ENCODE measurements at regions not wholly inside any gene's neighbourhood (a gene's known extent, or its start where the extent isn't known, plus 50 kb on each side); places are given as distances from the start of the nearest gene placed in this dataset.
"Not testable (repeated sequence)": the region's sequence is repeated elsewhere in the genome, so short reads cannot be mapped to it uniquely, and the experiment has no call there.

DNA sequence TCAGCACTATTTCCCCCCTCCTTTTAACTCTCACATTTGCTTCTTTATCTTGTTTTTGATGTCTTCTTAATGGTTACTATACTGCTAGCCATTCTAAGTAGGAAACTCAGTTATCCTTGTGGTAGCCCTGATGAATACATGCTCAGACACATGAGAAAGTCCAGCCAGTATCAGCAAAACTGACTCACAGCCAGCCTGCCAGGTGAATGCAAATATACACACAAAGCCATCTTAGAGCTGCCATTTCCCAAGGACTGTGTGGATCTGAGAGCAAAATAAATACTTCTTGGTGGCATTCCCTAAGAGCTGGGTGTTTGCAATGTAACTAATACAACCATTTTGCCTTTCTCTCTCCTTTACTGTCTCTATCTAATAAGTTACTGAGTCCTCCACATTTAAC, 455.2 kb downstream of the CCER1 start:
- no peak for DNase-seq

DNA sequence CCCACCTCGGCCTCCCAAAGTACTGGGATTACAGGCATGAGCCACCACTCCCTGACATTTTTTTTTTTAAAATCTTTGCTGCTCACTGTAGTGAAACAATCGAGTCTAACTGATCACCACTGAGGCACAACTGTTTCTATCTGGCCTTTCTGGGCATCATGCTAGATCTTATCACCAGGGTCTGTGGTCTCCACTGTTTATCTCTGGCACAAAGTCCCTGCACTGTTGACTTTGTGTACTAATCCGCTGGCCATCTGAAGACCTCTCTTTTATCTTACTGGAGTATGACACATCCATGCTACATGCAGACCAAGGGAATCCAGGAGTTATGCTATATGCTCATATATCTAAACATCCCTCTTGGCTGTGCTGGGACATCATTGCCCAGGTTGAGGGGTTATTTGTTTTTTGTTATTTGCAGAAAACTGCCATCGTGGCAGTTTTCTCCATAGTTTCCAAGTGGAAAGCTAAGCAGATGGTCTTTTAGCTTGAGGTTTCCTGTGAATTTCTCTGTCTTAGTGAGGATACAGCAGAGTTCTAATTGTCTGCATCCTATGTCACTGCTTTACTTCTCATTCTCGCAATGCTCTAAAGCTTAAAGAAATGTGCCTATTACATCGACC, 456.9 kb downstream of the CCER1 start:
- DNase-seq, result no peak

DNA sequence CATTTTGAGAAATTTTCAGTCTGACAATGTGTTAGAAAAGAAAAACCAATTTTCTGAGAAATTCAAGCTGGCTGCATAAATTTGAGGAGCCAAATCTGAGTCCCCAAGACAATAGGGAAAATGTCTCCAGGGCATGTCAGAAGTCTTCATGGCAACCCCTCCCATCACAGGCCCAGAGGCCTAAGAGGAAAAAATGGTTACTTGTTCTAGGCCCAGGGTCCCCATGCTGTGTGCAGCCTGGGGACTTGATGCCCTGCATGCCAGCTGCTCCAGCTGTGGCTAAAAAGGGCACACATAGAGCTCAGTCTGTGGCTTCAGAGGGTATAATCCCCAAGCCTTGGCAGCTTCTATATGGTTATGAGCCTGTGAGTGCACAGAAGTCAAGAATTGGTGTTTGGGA, 464.6 kb downstream of the CCER1 start:
- no peak for DNase-seq

DNA sequence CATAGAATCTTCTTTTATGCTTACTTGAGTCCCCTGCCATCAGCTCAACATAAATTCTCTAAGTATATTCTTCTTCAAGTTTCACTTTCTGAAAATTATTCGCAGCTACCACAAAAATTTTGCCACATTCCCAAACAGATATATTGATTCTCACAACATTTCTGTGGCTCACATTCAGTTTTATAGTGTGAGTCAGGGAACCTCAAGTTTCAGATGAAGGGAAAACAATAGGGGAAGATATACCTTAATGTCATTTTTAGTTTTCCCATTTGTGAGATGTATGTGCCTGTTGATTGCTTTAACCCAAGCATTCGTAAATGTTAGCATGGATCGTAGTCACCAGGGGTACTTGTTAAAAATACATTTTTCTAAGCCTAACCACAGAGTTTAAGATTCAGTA, 465.8 kb downstream of the CCER1 start:
- no peak for DNase-seq

DNA sequence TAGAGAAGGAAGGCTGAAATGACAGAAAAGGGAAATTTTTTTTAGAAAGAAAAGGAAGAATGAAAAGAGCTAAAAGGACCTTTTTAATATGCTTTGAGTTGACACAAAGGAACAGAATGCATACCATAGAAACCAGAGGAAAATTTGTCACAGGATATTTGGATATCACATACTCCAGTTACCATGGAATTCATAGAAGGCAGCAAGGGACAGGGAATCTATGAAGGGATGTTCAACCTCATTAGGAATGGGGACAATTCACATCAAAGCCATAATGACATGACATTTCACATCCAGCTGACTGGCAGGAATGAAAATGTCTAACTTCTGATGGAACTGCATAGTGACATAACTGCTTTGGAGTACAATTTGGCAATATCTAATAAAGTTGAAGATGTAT, 469.4 kb downstream of the CCER1 start:
- DNase-seq, result no peak

DNA sequence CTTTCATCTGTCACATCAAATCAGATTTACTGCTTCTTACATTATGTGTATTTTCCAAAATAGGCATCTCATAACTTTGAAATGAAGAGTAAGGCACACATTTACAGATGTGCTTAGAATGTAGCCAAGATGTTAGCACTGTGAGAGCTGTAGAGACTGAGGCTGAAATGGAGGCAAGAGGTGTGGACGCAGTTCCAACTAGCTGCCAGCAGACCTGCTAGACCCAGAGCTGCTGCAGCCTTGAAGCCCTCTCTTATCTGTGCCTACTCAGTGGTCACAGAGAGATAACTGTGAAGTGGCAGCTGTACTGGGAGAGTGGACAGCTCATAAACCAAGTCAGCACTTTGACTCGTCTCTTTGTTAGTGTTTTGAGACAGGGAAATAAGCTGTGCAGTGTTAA, 470.9 kb downstream of the CCER1 start:
- DNase-seq, result no peak

DNA sequence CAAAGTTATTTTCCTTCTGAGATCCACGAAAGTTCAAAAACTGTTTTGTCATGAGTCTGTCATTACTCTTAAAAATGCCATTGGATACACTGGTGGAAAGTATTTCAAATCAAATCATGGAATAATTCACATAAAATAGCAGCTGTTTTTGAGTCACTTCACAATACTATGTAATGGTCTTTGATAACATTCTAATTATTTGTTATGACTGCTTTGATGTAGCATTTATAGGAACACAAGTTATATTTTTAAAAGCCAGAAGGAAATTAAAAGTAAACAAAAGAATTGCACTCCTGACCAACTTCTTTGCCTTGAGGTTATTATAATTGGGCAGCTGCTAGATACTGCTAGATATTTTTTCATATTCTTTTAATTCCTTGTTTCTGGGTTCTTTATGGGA, 473.2 kb downstream of the CCER1 start:
- DNase-seq, result no peak

DNA sequence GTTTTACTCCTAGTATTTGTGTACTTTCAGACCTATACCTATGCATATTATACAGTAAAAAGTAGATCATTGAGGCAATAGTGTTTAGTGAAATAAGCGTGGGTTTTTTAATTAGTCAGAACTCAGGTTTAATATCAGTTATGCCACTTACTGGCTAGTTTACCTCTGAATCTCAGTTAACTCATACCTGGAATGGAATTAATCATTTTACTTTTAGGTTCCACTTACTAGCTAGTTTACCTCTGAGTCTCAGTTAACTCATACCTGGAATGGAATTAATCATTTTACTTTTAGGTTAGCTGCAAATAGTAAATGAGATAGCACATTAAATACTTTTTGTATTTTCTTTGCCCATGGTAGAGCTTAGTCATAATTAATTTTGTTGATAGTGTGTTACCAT, 475.7 kb downstream of the CCER1 start:
- no peak for DNase-seq

DNA sequence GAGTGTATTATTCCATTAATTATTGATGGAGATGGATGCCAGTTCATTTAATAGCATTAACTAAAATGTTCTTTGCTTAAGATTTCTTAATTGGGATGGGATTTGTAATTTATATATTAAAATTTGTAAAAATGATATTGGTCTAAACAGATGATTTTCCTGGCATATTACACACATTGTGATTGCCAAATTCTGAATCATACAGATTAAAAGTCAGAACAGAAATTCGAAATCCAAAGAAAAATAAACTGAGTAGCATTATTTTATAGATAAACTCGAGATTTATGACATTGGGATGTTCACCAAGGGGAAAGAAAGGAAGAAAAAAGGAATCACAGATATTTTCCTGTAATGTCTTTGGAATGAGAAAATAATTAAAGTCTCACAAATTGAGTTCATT, 481.1 kb downstream of the CCER1 start:
- DNase-seq, result no peak

DNA sequence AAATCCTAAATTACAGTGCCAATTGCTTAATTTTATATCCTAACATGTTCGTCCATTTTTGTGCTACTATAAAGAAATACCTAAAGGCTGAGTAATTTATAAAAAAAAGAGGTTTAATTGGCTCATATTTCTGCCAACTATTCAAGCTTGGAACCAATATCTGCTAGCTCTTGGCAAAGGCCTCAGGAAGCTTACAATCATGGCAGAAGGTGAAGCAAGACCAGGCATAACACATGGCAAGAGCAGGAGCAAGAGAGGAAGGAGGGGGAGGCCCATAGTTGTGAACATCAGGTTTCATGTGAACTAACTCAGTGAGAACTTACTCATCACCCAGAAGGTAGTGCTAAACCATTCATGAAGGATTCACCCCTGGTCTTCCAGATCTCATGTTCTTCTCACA, 494.3 kb downstream of the CCER1 start:
- no peak for DNase-seq

DNA sequence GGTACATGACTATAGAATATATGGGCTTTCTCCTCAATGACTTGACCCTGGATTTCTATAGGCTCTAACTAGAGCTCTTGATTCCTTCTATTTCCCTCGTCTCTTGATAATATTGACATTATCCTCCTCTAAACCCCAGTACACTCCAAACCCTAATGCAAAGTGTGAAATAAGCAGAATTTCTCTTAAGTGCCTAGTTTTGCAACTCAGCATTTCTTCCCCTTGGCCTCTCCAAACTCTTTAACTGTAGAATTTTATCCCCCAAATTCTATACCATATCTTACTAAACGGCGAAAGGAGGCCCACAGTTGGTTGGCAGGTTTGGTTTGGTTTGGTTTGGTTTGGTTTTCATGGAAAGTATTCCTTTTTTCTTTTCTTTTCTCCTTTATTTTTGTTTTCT, 498.7 kb downstream of the CCER1 start:
- DNase-seq, result no peak

DNA sequence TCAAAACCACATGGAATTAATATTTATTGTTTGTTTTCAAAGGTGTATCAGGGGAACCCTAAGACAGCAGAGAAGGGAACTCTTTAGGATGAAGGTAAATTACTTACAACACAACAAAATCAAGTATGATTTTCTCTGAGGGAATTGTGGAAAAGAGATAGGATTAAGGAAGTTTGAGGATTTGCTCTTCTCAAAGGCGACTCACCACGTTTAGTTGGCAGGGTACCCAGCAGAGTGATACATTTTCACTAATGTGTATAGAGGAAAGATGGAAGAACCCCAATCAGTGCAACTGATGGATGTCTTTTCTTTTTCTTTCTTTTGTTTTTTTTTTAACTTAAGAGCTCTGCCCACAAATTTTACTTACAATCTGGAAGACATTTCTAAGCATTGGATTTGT, 499.2 kb downstream of the CCER1 start:
- no peak for DNase-seq

DNA sequence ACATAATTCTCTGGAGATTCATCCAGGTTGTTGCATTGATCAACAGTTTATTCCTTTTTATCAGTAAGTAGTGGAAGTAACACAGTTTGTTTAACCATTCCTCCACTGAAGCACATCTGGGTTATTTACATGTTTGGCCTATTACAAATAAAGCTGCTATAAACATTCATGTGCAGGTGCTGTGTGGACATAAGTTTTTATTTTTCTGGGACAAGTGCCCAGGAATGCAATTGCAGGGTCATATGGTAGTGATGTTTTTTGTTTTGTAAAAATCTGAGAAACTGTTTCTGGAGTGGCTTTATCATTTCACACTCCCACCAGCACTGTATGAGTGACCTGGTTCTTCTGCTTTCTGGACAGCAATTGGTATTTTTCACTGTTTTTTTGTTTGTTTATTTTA, 505.4 kb downstream of the CCER1 start:
- DNase-seq, result no peak

DNA sequence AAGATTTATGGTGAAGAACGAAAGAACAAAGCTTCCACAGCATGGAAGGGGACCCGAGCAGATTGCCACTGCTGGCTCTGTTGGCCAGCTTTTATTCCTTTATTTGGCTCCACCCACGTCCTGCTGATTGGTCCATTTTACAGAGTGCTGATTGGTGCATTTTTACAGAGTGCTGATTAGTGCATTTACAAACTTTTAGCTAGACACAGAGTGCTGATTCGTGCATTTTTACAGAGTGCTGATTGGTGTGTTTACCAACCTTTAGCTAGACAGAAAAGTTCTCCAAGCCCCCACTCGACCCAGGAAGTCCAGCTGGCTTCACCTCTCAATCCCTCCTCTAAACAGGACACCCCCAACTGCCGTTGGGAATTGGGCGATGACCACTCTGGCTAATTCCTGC, 511.5 kb downstream of the CCER1 start:
- DNase-seq, result not testable (repeated sequence)

DNA sequence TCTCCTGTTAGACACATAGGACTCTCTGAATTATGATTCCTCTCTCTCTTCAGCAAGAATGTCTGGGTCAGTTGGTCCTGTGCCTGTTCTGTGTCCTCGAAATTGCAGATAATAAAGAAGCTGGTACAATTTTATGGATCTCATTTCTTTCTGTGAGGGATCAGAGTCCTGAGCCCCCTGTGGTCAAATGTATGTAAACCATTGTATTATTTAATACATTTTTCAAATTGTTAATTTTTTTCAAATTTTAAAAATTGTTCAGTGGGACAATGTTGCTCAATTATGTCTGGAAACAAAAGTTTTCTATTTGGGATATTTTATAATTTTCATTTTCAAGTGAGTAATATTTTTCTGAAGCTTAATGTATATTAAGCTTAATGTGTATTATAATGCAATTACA, 513.5 kb downstream of the CCER1 start:
- DNase-seq, result no peak

DNA sequence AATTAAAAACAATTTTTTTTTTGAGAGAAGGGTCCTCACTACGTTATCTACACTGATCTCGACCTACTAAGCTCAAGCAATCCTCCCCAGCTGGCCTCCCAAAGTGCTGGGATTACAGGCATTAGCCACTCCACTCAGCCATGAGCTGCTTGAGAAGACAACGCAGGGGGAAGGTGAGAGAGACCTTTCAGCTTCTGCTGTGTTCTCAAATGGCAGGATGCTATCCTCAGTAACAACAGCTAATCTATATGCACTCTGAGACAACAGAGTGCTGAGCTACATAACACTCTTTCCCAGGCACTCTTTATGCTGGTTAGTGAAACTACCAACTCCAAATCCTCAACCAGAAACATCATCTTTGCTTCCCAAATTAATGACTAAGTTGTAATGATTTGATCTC, 526.1 kb downstream of the CCER1 start:
- no peak for DNase-seq

DNA sequence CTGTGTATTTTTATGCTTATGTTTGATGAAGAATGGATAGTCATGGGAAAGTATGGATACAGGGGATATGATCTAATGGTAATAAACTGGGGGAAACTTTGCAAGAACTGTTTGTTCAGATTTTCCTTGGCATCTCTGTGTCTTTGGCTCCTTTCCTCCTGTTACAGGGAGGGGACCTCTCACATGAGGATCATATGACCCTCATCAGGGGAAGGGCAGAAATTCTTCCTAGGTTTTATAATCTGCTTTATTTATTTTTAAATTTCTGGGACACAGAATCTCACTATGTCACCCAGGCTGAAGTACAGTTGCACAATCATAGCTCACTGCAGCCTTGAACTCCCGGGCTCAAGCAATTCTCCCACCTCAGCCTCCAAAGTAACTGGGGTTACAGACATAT, 526.5 kb downstream of the CCER1 start:
- DNase-seq, result no peak

DNA sequence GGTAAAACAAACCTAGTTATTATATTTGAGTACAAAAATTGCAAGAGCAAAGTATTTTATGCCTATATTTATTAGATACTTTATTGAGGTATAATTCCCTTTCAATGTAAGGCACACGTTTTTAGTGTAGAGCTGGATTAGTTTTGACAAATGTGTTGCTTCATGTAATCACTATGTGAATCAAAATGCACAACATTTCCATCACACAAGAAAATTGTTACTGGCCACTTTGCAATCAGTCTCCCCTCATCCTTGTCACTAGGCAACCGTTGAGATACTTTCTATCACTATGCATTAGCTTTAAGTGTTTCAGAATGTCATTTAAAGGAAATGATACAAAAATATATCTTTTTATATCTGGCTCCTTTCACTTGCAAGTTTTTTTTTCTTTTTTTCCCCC, 531.0 kb downstream of the CCER1 start:
- no peak for DNase-seq

DNA sequence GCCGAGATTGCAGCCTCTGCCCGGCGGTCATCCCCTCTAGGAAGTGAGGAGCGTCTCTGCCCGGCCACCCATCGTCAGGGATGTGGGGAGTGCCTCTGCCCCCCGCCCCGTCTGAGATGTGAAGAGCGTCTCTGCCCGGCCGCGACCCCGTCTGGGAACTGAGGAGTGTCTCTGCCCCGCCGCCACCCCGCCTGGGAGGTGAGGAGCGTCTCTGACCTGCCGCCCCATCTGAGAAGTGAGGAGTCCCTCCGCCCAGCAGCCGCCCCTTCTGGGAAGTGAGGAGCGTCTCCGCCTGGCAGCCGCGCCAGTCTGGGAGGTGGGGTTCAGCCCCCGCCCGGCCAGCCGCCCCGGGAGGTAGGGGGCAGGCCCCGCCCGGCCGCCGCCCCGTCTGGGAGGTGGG, 544.0 kb downstream of the CCER1 start:
- no peak for DNase-seq

DNA sequence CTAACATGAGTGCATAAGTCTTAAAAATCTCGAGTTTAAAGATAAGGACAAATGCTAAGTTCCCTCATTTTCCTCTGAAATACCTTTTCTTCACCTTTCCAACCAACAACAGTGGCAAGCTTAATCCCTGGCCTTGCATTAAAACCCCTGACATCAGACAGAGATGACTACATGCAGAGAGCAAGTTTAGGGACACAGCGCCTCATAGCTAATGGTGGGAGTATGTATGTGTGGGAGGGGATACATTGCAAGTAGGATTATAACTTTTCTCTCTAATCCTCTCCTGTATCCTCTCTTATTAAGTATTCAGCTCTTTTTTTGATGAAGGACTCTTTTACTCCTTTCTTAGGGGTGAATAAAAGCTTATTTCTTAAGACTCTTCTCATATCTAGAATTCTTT, 547.1 kb downstream of the CCER1 start:
- no peak for DNase-seq

DNA sequence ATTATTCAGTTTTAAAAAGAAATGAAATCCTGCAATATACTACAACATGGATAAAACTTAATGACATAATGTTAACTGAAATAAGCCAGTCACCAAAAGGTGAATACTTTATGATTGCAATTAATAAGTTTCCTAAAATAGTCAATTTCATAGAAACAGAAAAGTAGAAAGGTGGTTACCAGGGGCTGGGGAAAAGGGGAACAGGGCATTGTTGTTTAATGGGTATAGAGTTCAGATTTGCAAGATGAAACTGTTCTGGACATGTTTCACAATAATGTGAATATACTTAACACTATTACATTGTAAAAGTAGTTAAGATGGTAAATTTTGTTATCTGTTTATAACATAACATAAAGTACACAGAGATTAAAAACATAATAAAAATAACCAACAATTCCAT, 550.9 kb downstream of the CCER1 start:
- DNase-seq, result no peak

DNA sequence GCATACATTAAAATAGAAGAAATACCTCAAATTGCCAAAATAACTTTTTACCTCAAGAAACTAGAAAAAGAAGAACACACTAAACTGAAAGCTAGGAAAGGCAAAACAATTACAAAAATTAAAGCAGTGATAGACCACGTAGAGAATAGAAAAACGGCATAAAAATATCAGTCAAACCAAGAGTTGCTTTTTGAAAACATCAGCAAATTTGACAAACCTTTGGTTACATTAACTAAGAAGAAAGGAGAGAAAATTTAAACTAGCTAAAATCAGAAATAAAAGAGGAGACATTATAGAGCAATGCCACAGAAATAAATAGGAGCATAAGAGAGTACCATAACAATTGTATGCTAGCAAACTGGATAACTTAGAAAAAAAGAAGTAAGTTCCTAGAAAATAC, 553.8 kb downstream of the CCER1 start:
- no peak for DNase-seq

DNA sequence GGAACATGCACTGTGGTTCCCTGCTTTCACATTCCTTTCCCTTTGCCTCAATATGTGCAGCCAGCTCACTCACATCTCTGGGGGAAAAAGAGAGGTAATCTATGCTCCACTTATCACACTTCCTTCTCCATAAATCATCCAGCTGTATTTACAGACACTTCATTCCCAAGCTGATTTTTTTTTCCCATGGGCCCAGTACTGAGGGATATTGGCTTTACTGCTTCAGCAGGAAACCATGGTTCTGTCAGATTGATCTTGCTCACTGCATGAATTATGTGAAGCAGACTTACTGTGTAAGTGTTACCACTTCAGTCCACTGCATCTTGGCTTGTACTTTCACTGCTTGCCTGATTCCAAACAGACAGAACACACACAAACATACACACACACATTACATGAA, 555.6 kb downstream of the CCER1 start:
- no peak for DNase-seq

DNA sequence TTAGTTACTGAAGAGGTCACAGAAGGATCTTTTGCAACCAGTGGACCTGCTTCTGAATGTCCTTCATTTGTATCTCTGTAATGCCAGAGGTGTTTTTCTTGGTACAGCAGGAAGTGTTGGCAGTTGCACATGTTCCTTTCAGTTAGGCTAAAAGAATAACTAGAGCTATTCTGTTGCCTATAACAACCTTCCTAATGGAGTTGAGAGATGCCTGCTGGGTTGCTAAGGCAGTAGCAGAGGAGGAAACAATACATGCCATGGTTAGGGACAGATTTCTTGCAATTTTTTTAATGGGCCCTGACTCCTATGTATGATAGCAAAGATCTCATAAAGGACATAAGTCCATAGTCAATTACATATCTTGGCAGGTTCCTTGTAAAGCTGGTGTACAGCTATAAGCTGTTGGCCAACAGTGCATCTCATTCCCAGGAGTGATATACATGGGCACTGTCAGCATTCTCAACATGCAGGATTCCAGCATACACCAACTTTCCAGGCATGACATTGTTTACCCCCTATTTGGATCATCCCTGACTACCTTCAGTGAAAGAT, 556.6 kb downstream of the CCER1 start:
- DNase-seq, result no peak

DNA sequence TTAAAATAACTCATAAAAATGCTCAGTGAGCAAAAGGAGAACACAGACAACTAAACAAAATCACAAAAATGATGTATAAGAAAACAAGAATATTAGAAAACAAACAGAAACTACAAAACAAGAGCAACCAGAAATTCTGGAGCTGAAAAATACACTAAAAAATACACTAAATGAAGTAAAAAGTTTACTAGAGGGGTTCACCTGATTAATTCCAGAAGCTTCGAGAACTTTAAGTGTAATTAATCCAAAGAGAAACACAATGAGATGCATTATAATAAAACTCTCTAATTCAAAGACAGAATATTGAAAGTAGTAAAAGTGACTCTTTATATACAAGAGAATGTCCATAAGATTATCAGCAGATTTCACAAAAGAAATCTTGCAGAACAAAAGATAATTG, 558.4 kb downstream of the CCER1 start:
- no peak for DNase-seq

All from suppressor macrophage (primary cell).